K562 (cell line): ENCODE measurements at regions not wholly inside any gene's neighbourhood (a gene's known extent, or its start where the extent isn't known, plus 50 kb on each side); places are given as distances from the start of the nearest gene placed in this dataset.

Experiments used
- ATAC-seq: fragments of 200-7000 bp; cut with Tn5 transposase; 3 replicates; pipeline ENCODE4 v1.9.1; 2020; ENCODE audit warnings: moderate library complexity
- BruUV-seq: library from RNA; stranded (reverse); fragments of 400-500 nt; replicated peaks from 2 replicates; lab custom pipeline; 2021; lab: Mats Ljungman, UMichigan
- CTCF ChIA-PET: fragments of 300-600 bp; formaldehyde crosslinking; extraction: SDS; loops from one replicate; lab custom pipeline; 2021; ENCODE audit warnings: low intra/inter-chr PET ratio; lab: Yijun Ruan, JAX
- POLR2A ChIA-PET: fragments of 300-600, 350-650 bp; sonication (Branson Sonifier 250); formaldehyde crosslinking; extraction: SDS; loops from one replicate; lab custom pipeline; 2021; ENCODE audit warnings: antibody characterized with exemption, inconsistent platforms; lab: Yijun Ruan, JAX
- DNase-seq, 4 experiments: peaks; one replicate each; pipeline versions ENCODE4 v3.0.0 to v3.0.0-alpha.2; 2011 to 2018; ENCODE audit warnings: low spot score in 3 of 4, mixed read lengths in 3 of 4; ENCODE audit errors: extremely low read depth in 1 of 4
- FAIRE-seq: peaks from 2 replicates; lab custom pipeline; 2011; peaks lifted over from hg19 to GRCh38; lab: Jason Lieb, UNC
- H2AFZ ChIP-seq: 2 replicates; pipeline ENCODE4 v1.6.0; 2011; ENCODE audit warnings: low read depth, low read length, control low read depth, inconsistent platforms
- H3K27ac ChIP-seq: fragments of 200-600 bp; 3 replicates; pipeline ENCODE4 v1.8.0; 2011; ENCODE audit warnings: low read depth, mild to moderate bottlenecking, control low read depth, inconsistent platforms, low read length, moderate library complexity, mixed read lengths; ENCODE audit errors: extremely low read depth
- H3K27me3 ChIP-seq, 2 experiments: fragments of 300-600 bp in 1 of 2; 2 replicates in 1 of 2; 3 replicates in 1 of 2; pipeline versions ENCODE4 v1.6.0 to v1.8.0; 2011; ENCODE audit warnings: inconsistent platforms in 2 of 2, low read length in 2 of 2, mild to moderate bottlenecking in 1 of 2, mixed read lengths in 1 of 2, moderate library complexity in 1 of 2; ENCODE audit not compliant: control insufficient read depth in 2 of 2, insufficient read depth in 2 of 2
- H3K36me3 ChIP-seq: fragments of 300-600 bp; 3 replicates; pipeline ENCODE4 v1.8.0; 2011; ENCODE audit warnings: mild to moderate bottlenecking, low read length, inconsistent platforms; ENCODE audit not compliant: control insufficient read depth, insufficient read depth
- H3K4me1 ChIP-seq, 2 experiments: fragments of 200-600 bp in 1 of 2; replicated peaks in 1 of 2; 2 replicates in 1 of 2; 3 replicates in 1 of 2; pipeline versions ENCODE4 v1.5.1 to v1.8.0; 2011; ENCODE audit warnings: inconsistent platforms in 2 of 2, low read length in 2 of 2, mild to moderate bottlenecking in 1 of 2, mixed read lengths in 1 of 2, moderate library complexity in 1 of 2; ENCODE audit not compliant: control insufficient read depth in 2 of 2, insufficient read depth in 2 of 2
- H3K4me2 ChIP-seq: 2 replicates; pipeline ENCODE4 v1.6.1; 2011; ENCODE audit warnings: low read length, control low read depth, inconsistent platforms, mixed read lengths; ENCODE audit not compliant: insufficient read depth
- H3K4me3 ChIP-seq: fragments of 200-600 bp; sonication (generic), shearing (Covaris generic); 2 replicates; pipeline ENCODE4 v1.5.1; 2016; ENCODE audit warnings: control low read depth, inconsistent platforms
- H3K79me2 ChIP-seq: fragments of 200-600 bp; 3 replicates; pipeline ENCODE4 v1.8.0; 2011; ENCODE audit warnings: low read length, inconsistent platforms; ENCODE audit not compliant: control insufficient read depth, insufficient read depth
- H3K9ac ChIP-seq, 2 experiments: 2 replicates each; pipeline versions ENCODE4 v1.6.0 to v1.6.1; 2011; ENCODE audit warnings: low read depth in 2 of 2, low read length in 2 of 2, control low read depth in 1 of 2, inconsistent platforms in 1 of 2, mild to moderate bottlenecking in 1 of 2, mixed read lengths in 1 of 2; ENCODE audit not compliant: insufficient read depth in 1 of 2
- H3K9me1 ChIP-seq: one replicate; pipeline ENCODE4 v1.6.0; 2011; ENCODE audit warnings: inconsistent platforms, mild to moderate bottlenecking, low read length, moderate library complexity; ENCODE audit not compliant: control insufficient read depth, insufficient read depth
- H3K9me3 ChIP-seq: replicated peaks from 2 replicates; pipeline ENCODE4 v1.5.1; 2011; ENCODE audit warnings: low read depth, low read length, inconsistent platforms; ENCODE audit not compliant: control insufficient read depth, insufficient read depth
- H4K20me1 ChIP-seq: replicated peaks from 2 replicates; pipeline ENCODE4 v1.6.1; 2011; ENCODE audit warnings: low read length, inconsistent platforms, mixed read lengths; ENCODE audit not compliant: control insufficient read depth, insufficient read depth
- CEBPB ChIP-seq: fragments of 450-650 bp; IDR thresholded peaks from 2 replicates; pipeline ENCODE4 v1.6.1; 2016; ENCODE audit warnings: missing genetic modification characterization, missing compliant biosample characterization
- ERF ChIP-seq: fragments of 450-650 bp; formaldehyde crosslinking; IDR thresholded peaks from 2 replicates; pipeline ENCODE4 v1.4.0; 2020; ENCODE audit warnings: mild to moderate bottlenecking, mixed read lengths
- GABPB1 ChIP-seq: sonication (generic); formaldehyde crosslinking; IDR thresholded peaks from 2 replicates; pipeline ENCODE4 v1.8.0; 2022; ENCODE audit warnings: mild to moderate bottlenecking, missing genetic modification reagents
- GATAD2B ChIP-seq: fragments of 450-650 bp; IDR thresholded peaks from 2 replicates; pipeline ENCODE4 v1.6.1; 2017; ENCODE audit warnings: mild to moderate bottlenecking, borderline replicate concordance
- KLF16 ChIP-seq: IDR thresholded peaks from 2 replicates; pipeline ENCODE4 v1.6.1; 2016; ENCODE audit warnings: antibody characterized with exemption
- RBM25 ChIP-seq: fragments of 200-400 bp; formaldehyde crosslinking; IDR thresholded peaks from 2 replicates; pipeline ENCODE4 v1.6.1; 2018; ENCODE audit warnings: low read length, low read depth, moderate library complexity; ENCODE audit not compliant: severe bottlenecking
- SP1 ChIP-seq: sonication (generic); formaldehyde crosslinking; IDR thresholded peaks from 2 replicates; pipeline ENCODE4 v1.8.1; 2022; ENCODE audit warnings: mild to moderate bottlenecking, missing genetic modification reagents
- ZSCAN29 ChIP-seq: fragments of 450-650 bp; IDR thresholded peaks from 2 replicates; pipeline ENCODE4 v1.6.1; 2017
- WGBS: fragments of 100-300 bp; shearing (Covaris generic); methylation state at CpG from one replicate; pipeline ENCODE4 v1.1.6; 2016; ENCODE audit warnings: low coverage, mixed read lengths; ENCODE audit not compliant: insufficient coverage; ENCODE audit errors: missing lambda C conversion rate; 5-methylcytosine and 5-hydroxymethylcytosine counted together
- in situ Hi-C: fragments of 300-500 bp; cut with MboI; formaldehyde crosslinking; loops from 4 replicates; pipeline ENCODE4 v1.15.0; 2018; ENCODE audit warnings: inconsistent platforms, mixed read lengths
- intact Hi-C: fragments of 100-400 bp; cut with micrococcal nuclease; formaldehyde crosslinking; loops from 2 replicates; pipeline ENCODE4 v1.14.2; 2022
- TF ChIP-seq, protein P1 (sequence below): sonication (generic); formaldehyde crosslinking; IDR thresholded peaks from 2 replicates; pipeline ENCODE4 v1.8.1; 2023; ENCODE audit warnings: mild to moderate bottlenecking, missing genetic modification reagents
- TF ChIP-seq, protein P2 (sequence below): fragments of 250-450 bp; sonication (Bioruptor Pico); IDR thresholded peaks from 2 replicates; pipeline ENCODE4 v1.6.1; 2021; ENCODE audit warnings: mild to moderate bottlenecking
- TF ChIP-seq, protein P3 (sequence below): fragments of 250-450 bp; sonication (Bioruptor Pico); IDR thresholded peaks from 2 replicates; pipeline ENCODE4 v1.8.0; 2021; ENCODE audit warnings: borderline replicate concordance, mild to moderate bottlenecking, moderate library complexity; ENCODE audit not compliant: poor library complexity, severe bottlenecking
- TF ChIP-seq, protein P4 (sequence below): sonication (generic); formaldehyde crosslinking; IDR thresholded peaks from 2 replicates; pipeline ENCODE4 v1.8.0; 2023; ENCODE audit warnings: mild to moderate bottlenecking, missing genetic modification reagents
- TF ChIP-seq, protein P5 (sequence below): fragments of 250-450 bp; sonication (Bioruptor Pico); IDR thresholded peaks from 2 replicates; pipeline ENCODE4 v1.9.0; 2021; ENCODE audit warnings: mild to moderate bottlenecking, inconsistent platforms

DNA sequence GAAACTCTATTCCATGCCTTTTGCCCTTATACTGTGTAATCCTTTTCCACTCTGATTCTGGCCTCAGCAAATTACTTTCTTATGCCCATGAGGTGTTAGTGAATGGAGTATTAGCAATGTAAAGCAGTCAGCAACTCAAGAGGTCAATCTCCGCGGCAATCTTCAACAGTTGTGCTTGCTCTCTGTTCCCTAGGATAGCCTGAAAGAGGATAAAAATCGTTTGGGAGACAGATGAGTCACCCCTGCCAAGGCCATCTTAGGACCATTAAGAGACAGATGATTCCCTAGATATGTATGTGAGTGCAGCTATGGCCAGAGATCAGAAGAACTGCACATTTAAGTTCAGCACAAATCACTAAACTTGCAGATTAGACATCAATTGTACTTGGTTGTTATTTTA, 1145.8 kb downstream of the GALC start:
- Histone ChIP-seq H3K9me1 (no peaks in the 10 kb centered on the region), H3K9me3 (no peaks in the 10 kb centered on the region), H3K27ac (no peak overlapping the region), H3K4me1 (no peaks in the 10 kb centered on the region), H3K79me2 (no peaks in the 10 kb centered on the region)
- POLR2A ChIA-PET = no interaction called here
- in situ Hi-C loops = no loop called here
- BruUV-seq = no TSS peak
- TF ChIP-seq, protein P1, sequence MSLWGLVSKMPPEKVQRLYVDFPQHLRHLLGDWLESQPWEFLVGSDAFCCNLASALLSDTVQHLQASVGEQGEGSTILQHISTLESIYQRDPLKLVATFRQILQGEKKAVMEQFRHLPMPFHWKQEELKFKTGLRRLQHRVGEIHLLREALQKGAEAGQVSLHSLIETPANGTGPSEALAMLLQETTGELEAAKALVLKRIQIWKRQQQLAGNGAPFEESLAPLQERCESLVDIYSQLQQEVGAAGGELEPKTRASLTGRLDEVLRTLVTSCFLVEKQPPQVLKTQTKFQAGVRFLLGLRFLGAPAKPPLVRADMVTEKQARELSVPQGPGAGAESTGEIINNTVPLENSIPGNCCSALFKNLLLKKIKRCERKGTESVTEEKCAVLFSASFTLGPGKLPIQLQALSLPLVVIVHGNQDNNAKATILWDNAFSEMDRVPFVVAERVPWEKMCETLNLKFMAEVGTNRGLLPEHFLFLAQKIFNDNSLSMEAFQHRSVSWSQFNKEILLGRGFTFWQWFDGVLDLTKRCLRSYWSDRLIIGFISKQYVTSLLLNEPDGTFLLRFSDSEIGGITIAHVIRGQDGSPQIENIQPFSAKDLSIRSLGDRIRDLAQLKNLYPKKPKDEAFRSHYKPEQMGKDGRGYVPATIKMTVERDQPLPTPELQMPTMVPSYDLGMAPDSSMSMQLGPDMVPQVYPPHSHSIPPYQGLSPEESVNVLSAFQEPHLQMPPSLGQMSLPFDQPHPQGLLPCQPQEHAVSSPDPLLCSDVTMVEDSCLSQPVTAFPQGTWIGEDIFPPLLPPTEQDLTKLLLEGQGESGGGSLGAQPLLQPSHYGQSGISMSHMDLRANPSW (CRISPR knock-in tag) = no peak
- no peak for TF ChIP-seq ZSCAN29
- TF ChIP-seq, protein P2, sequence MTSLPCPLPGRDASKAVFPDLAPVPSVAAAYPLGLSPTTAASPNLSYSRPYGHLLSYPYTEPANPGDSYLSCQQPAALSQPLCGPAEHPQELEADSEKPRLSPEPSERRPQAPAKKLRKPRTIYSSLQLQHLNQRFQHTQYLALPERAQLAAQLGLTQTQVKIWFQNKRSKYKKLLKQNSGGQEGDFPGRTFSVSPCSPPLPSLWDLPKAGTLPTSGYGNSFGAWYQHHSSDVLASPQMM (CRISPR knock-in tag) = no peak
- TF ChIP-seq GABPB1 (CRISPR knock-in tag) = no peak
- no peak for TF ChIP-seq ERF
- TF ChIP-seq, protein P3, sequence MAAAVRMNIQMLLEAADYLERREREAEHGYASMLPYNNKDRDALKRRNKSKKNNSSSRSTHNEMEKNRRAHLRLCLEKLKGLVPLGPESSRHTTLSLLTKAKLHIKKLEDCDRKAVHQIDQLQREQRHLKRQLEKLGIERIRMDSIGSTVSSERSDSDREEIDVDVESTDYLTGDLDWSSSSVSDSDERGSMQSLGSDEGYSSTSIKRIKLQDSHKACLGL (CRISPR knock-in tag) = no peak
- TF ChIP-seq, protein P4, sequence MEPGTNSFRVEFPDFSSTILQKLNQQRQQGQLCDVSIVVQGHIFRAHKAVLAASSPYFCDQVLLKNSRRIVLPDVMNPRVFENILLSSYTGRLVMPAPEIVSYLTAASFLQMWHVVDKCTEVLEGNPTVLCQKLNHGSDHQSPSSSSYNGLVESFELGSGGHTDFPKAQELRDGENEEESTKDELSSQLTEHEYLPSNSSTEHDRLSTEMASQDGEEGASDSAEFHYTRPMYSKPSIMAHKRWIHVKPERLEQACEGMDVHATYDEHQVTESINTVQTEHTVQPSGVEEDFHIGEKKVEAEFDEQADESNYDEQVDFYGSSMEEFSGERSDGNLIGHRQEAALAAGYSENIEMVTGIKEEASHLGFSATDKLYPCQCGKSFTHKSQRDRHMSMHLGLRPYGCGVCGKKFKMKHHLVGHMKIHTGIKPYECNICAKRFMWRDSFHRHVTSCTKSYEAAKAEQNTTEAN (CRISPR knock-in tag) = no peak
- TF ChIP-seq CEBPB (tag) = no peak
- no peak for TF ChIP-seq RBM25
- no peak for TF ChIP-seq GATAD2B
- no peak for TF ChIP-seq SP1
- no peak for TF ChIP-seq KLF16
- TF ChIP-seq, protein P5, sequence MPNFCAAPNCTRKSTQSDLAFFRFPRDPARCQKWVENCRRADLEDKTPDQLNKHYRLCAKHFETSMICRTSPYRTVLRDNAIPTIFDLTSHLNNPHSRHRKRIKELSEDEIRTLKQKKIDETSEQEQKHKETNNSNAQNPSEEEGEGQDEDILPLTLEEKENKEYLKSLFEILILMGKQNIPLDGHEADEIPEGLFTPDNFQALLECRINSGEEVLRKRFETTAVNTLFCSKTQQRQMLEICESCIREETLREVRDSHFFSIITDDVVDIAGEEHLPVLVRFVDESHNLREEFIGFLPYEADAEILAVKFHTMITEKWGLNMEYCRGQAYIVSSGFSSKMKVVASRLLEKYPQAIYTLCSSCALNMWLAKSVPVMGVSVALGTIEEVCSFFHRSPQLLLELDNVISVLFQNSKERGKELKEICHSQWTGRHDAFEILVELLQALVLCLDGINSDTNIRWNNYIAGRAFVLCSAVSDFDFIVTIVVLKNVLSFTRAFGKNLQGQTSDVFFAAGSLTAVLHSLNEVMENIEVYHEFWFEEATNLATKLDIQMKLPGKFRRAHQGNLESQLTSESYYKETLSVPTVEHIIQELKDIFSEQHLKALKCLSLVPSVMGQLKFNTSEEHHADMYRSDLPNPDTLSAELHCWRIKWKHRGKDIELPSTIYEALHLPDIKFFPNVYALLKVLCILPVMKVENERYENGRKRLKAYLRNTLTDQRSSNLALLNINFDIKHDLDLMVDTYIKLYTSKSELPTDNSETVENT (CRISPR knock-in tag) = no peak
- TF ChIP-seq, all 486 proteins: peak for 0
- intact Hi-C loops = no loop called here
- no peak for DNase-seq
- H2AFZ ChIP-seq = no peak overlapping the region
- no peak overlapping the region for H3K4me3 ChIP-seq
- H3K27me3 ChIP-seq = no peaks in the 10 kb centered on the region
- no peak for ATAC-seq
- CTCF ChIA-PET = no interaction called here
- no peaks in the 10 kb centered on the region for H3K36me3 ChIP-seq
- 0% methylated on average over 3 of the region's 3 CpGs for WGBS
- H3K9ac ChIP-seq = no peak overlapping the region
- H3K4me2 ChIP-seq = no peak overlapping the region
- FAIRE-seq = no peak
- H4K20me1 ChIP-seq = no peaks in the 10 kb centered on the region
